PC-9 (cell line): ENCODE measurements at regions not wholly inside any gene's neighbourhood (a gene's known extent, or its start where the extent isn't known, plus 50 kb on each side); places are given as distances from the start of the nearest gene placed in this dataset.

ENCODE experiments used
- CTCF ChIP-seq: fragments of 200-600 bp; sonication (generic); conservative IDR thresholded peaks from 2 replicates; pipeline ENCODE4 v1.6.1; 2017; ENCODE audit warnings: mixed run types, antibody characterized with exemption, mild to moderate bottlenecking, moderate library complexity
- EZH2 ChIP-seq: fragments of 200-600 bp; sonication (generic); IDR thresholded peaks from 2 replicates; pipeline ENCODE4 v1.8.0; 2017; ENCODE audit warnings: antibody characterized with exemption, low read depth

GRCh38 chr10:37549054-37549453 lies 308.4 kb downstream of the ZNF248 start:
- TF ChIP-seq EZH2 (no peak), CTCF (no peak)
